Activated B cell treated with CpG ODN at 0.5 μM for 24 hours (primary cell): ENCODE measurements at regions not wholly inside any gene's neighbourhood (a gene's known extent, or its start where the extent isn't known, plus 50 kb on each side); places are given as distances from the start of the nearest gene placed in this dataset.

Experiments used
- ATAC-seq: fragments of 200-7000 bp; cut with Tn5 transposase; one replicate; pipeline ENCODE4 v1.10.0; 2021; ENCODE audit warnings: low read depth, mild to moderate bottlenecking, moderate library complexity
- CTCF ChIA-PET: fragments of 350-600 bp; sonication (Branson Sonifier 250); formaldehyde crosslinking; loops from one replicate; lab custom pipeline; 2021; ENCODE audit warnings: antibody characterized with exemption; lab: Charles Lee
- POLR2A ChIA-PET: fragments of 350-600 bp; sonication (Branson Sonifier 250); formaldehyde crosslinking; loops from one replicate; lab custom pipeline; 2021; ENCODE audit warnings: antibody characterized with exemption; lab: Charles Lee
- DNase-seq: peaks from one replicate; pipeline ENCODE4 v3.0.0; 2022
- H3K27ac Mint-ChIP-seq: one replicate; pipeline ENCODE4 v1.8.0; 2020; ENCODE audit warnings: mixed read lengths
- H3K27me3 Mint-ChIP-seq: one replicate; pipeline ENCODE4 v1.8.0; 2021; ENCODE audit warnings: mixed read lengths
- H3K36me3 Mint-ChIP-seq: one replicate; pipeline ENCODE4 v1.8.0; 2021; ENCODE audit warnings: low read depth, mixed read lengths
- H3K4me1 Mint-ChIP-seq: one replicate; pipeline ENCODE4 v1.8.0; 2021; ENCODE audit warnings: mixed read lengths
- H3K4me3 Mint-ChIP-seq: one replicate; pipeline ENCODE4 v1.8.0; 2020; ENCODE audit warnings: mild to moderate bottlenecking, mixed read lengths
- H3K9me3 Mint-ChIP-seq: one replicate; pipeline ENCODE4 v1.8.0; 2020; ENCODE audit warnings: mixed read lengths
- intact Hi-C: fragments of 100-400 bp; cut with micrococcal nuclease; formaldehyde crosslinking; loops from one replicate; pipeline ENCODE4 v1.15.1; 2024
- TF ChIP-seq, protein P1 (sequence below): fragments of 200-600 bp; IDR thresholded peaks from one replicate; pipeline ENCODE4 v1.8.0; 2022; ENCODE audit warnings: antibody characterized with exemption, mild to moderate bottlenecking

- TF ChIP-seq, protein P1, sequence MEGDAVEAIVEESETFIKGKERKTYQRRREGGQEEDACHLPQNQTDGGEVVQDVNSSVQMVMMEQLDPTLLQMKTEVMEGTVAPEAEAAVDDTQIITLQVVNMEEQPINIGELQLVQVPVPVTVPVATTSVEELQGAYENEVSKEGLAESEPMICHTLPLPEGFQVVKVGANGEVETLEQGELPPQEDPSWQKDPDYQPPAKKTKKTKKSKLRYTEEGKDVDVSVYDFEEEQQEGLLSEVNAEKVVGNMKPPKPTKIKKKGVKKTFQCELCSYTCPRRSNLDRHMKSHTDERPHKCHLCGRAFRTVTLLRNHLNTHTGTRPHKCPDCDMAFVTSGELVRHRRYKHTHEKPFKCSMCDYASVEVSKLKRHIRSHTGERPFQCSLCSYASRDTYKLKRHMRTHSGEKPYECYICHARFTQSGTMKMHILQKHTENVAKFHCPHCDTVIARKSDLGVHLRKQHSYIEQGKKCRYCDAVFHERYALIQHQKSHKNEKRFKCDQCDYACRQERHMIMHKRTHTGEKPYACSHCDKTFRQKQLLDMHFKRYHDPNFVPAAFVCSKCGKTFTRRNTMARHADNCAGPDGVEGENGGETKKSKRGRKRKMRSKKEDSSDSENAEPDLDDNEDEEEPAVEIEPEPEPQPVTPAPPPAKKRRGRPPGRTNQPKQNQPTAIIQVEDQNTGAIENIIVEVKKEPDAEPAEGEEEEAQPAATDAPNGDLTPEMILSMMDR: no peak
- ChIA-PET CTCF (no interaction called here), POLR2A (no interaction called here)
- intact Hi-C loops: no loop called here
- H3K27ac Mint-ChIP-seq: no peak overlapping the region
- H3K4me3 Mint-ChIP-seq: no peak overlapping the region
- DNase-seq: no peak
- no peaks in the 10 kb centered on the region for H3K9me3 Mint-ChIP-seq
- no peaks in the 10 kb centered on the region for H3K4me1 Mint-ChIP-seq
- ATAC-seq: no peak
- no peaks in the 10 kb centered on the region for H3K36me3 Mint-ChIP-seq
- no peaks in the 10 kb centered on the region for H3K27me3 Mint-ChIP-seq
Observed at GRCh38 chr18:27377251-27377650, 192.1 kb upstream of the CHST9 start.

GRCh38 chr18:27372386-27372785, 187.3 kb upstream of the CHST9 start:
- Mint-ChIP-seq H3K27ac (no peak overlapping the region), H3K4me3 (no peak overlapping the region), H3K36me3 (no peaks in the 10 kb centered on the region), H3K27me3 (no peaks in the 10 kb centered on the region), H3K9me3 (no peaks in the 10 kb centered on the region), H3K4me1 (no peaks in the 10 kb centered on the region)
- ChIA-PET CTCF (no interaction called here), POLR2A (no interaction called here)
- TF ChIP-seq, protein P1: no peak
- ATAC-seq: no peak
- intact Hi-C loops: loop anchor here (2.0 kb wide), 1 partner anchor 20 kb away; no protein-coding TSS in a partner anchor
- DNase-seq: no peak

- H3K4me3 Mint-ChIP-seq: no peak overlapping the region
- CTCF ChIA-PET: no interaction called here
- POLR2A ChIA-PET: no interaction called here
- no peaks in the 10 kb centered on the region for H3K9me3 Mint-ChIP-seq
- H3K36me3 Mint-ChIP-seq: no peaks in the 10 kb centered on the region
- TF ChIP-seq, protein P1: no peak
- no peak for ATAC-seq
- intact Hi-C loops: loop anchor here (10.0 kb wide), 1 partner anchor 98 kb away; no protein-coding TSS in a partner anchor
- DNase-seq: no peak
- H3K4me1 Mint-ChIP-seq: no peaks in the 10 kb centered on the region
- no peaks in the 10 kb centered on the region for H3K27me3 Mint-ChIP-seq
- no peak overlapping the region for H3K27ac Mint-ChIP-seq
Observed at GRCh38 chr18:27366665-27367064, 181.6 kb upstream of the CHST9 start.

DNA sequence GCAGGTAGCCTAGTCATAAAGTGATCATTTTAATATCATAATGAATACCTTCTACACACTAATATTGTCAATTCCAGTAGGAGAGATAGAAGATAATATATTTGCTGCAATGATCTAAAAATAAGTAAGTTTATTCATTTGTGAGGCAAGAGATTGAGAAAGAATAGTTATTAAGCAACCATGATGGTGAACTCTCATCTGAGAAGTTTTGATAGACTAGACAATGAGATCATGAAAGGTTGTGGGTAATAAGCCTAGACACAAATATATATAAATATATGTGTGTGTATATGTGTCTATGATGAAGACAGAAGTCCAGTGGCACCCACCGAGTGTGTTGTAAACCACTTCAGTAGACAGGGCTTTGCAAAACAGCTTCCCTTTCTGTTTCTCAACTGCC, 181.0 kb upstream of the CHST9 start:
- Mint-ChIP-seq H3K27ac (no peak overlapping the region), H3K36me3 (no peaks in the 10 kb centered on the region), H3K4me1 (no peaks in the 10 kb centered on the region), H3K27me3 (no peaks in the 10 kb centered on the region), H3K9me3 (no peaks in the 10 kb centered on the region), H3K4me3 (no peak overlapping the region)
- ATAC-seq (no peak), DNase-seq (no peak)
- POLR2A ChIA-PET: no interaction called here
- CTCF ChIA-PET: no interaction called here
- intact Hi-C loops: loop anchor here (10.0 kb wide), 1 partner anchor 99 kb away; no protein-coding TSS in a partner anchor
- TF ChIP-seq, protein P1: no peak

- no peak for ATAC-seq
- H3K4me1 Mint-ChIP-seq: no peaks in the 10 kb centered on the region
- H3K27me3 Mint-ChIP-seq: no peaks in the 10 kb centered on the region
- no peak for DNase-seq
- H3K36me3 Mint-ChIP-seq: no peaks in the 10 kb centered on the region
- no peak overlapping the region for H3K4me3 Mint-ChIP-seq
- CTCF ChIA-PET: no interaction called here
- no peaks in the 10 kb centered on the region for H3K9me3 Mint-ChIP-seq
- POLR2A ChIA-PET: no interaction called here
- TF ChIP-seq, protein P1: no peak
- H3K27ac Mint-ChIP-seq: no peak overlapping the region
- intact Hi-C loops: loop anchor here (10.0 kb wide), 1 partner anchor 101 kb away; no protein-coding TSS in a partner anchor
Observed at GRCh38 chr18:27363872-27364271, 178.8 kb upstream of the CHST9 start.
